NCI-H2171 treated with DMSO at 0.1 percent for 48 hours (cell line): ENCODE measurements at regions not wholly inside any gene's neighbourhood (a gene's known extent, or its start where the extent isn't known, plus 50 kb on each side); places are given as distances from the start of the nearest gene placed in this dataset.
"Not testable (repeated sequence)": the region's sequence is repeated elsewhere in the genome, so short reads cannot be mapped to it uniquely, and the experiment has no call there.

Source experiments
- DNase-seq: peaks from one replicate; lab custom pipeline; 2025; lab: John Stamatoyannopoulos, UW

DNA sequence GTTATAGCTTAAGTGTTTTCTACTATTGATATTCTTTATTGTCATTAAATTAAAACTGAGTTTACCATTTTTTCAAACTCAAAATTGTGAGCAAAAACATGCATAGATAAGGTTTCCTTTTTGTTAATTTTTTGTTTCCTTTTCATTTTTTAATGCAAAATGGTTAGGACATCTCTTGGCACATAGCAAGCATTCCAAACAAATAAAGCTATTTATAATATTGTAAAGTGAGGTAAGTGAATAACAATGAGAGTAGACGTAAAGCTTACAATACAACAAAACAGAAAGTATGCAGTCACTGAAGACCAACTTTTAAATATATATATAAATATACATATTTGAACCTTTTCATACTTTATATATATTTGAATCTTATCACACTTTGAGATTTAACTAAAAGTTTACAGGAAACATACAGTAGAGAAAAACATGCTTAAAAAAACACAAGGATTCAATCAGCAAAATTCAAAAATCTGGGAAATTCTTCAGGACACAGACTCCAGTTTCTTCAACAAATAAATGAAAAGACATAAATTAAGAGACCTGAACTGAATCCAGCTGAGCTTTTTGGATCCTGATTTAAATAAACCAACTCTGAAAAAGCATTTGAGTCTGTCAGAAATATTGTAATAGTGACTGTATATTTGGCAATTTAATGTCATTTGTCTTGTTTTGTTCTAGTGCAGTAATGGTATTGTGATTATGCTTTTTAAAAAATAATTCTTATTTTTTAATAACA, 67.5 kb upstream of the SAMSN1 start:
- DNase-seq = no peak

DNA sequence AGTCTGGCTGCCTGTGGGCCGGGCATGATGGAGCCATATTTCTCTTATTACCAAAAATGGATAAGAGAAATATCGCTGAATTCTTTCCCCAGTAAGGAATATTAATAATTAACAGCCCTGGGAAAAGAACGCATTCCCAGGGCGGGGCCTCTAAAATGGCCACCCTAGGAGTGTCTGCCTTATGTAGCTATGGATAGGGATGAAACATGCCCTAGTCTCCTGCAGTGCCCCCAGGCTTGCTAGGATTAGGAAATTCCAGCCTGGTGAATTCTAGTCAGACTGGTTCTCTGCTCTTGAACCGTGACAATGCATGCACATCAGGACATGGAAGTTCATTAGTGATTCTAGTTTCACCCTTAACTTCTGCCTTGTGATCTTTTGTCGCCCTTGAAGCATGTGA, 64.0 kb upstream of the SAMSN1 start:
- DNase-seq = not testable (repeated sequence)

DNA sequence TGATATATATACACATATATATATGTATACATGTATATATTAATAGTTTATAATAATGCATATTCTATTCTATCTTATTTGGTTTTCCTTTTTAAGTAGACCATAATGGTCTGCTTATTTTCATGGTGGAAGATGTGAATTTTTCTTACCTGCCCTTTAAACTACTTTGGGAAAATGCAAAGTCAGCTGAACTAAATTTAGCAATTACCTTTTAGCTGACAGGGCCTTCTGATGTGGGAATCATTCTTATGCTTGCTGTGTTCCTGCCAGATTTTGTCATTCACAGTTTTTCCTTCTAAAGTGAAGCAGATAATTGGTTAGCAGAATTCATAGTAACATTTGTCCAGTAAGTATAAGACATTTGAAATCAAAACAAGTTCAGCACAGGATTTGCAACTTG, 63.2 kb upstream of the SAMSN1 start:
- no peak for DNase-seq

DNA sequence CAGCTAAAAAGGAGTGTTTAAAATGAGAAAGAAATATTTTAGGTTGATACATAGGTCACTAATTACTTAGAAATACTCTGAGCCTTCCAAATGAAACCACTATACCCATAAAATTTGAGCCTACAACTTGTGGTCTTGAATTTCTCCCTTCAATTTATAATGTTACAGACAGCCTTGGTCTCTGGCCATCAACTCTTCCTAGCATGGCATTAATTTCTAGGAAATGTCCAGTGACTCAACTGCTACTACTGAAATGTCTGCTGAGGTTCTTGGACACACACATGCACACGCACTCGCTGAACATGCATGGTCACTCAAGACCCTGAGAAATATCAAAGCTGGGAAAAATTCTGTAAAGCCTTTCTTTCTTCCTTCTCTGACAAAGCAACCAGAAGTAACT, 61.1 kb upstream of the SAMSN1 start:
- DNase-seq = no peak

DNA sequence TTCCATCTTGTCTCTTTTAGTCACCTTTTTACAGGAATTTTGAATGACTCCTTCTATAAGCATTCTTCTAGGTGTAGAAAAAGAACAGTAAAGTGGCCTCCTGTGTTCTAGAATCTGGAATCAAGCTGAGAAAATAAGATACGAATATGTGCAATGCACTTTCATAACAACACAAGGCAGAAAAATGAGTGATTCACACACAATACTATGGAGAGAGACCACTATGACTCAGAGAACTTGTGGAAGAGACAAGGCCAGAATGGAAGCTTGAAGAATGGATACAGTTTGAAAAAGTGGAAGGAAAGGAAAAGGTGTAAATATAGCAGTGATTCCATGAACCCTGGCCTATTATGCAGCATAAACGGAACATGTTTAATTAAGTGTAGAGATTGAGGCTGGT, 57.1 kb upstream of the SAMSN1 start:
- no peak for DNase-seq

DNA sequence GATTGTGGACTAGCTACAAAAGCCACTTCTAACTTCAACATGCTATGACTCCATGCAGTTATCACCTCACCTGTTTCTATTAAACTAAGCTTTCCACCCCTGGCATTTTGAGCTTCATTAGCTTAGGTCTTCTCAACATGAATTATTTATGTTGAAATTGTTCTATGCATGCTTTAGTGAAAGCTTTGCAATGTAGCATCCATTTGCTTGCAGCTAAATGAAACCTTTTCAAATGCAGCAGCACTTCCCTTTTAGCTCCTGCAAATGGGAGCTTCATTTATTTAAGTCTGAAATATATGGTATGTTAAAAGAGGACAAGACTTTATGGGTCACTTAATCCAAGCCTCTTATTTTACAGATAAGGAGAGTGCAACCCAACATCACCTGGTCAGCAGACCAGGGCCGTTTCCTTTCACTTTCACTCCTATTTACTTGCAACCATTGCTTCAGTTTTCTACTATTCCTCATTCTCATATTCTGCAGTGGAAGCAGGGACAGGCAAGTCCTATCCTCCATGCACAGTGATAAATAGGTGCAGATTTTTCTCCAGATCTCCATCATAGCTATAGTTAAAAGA, 56.4 kb upstream of the SAMSN1 start:
- no peak for DNase-seq

DNA sequence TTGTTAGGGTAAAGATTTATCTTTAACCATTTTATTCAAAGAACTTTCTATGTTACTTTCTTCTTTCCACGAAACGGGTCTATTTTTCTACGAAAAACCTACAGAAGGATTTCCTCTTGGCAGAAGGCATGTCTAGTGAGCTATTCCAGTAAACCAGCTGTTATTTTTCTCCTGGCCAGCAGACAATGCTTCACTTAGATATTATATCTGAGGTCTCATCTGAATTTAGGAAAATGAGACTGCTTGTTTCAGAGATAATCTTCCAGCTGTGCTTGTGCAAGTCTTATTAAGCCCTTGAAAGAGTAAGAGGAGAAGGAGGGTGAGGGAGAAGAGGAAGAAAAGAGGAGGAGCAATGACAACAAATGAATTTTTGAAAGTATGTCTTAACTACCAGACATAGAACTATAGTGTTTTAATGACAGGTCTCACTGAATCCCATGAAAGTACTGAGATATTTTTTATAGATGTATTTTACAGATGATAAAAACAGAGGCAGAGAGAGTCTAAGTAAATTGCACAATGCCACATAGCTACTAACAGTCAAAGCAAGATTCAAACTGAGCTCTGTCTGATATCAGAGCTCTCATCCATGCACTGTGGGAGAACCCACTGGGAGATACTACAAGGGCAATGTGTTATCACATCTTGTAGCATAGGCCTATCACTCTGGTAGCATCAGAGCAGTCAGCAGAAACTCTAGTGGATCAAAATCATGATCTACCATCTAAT, 54.6 kb upstream of the SAMSN1 start:
- no peak for DNase-seq

DNA sequence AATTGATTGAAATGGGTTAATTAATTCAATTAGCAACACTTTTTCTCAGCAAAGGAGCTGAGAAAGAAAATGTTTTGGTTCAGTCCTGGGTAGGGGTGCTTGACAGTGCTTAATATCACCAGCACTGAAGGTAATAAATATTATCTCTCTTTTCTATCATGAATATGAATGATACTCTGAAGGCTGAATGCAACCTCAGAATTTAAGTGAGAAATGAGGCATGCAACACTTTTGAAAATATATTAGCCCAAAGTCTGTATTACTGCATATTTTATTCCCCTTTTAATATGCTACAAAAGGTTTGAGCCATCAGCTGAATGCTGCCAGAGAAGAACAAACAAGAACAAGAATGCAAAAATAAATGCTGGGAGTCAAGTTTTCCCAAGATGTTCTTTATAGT, 52.0 kb upstream of the SAMSN1 start:
- DNase-seq = no peak
